ACHN (cell line): ENCODE measurements at regions not wholly inside any gene's neighbourhood (a gene's known extent, or its start where the extent isn't known, plus 50 kb on each side); places are given as distances from the start of the nearest gene placed in this dataset.

Experiments used
- DNase-seq: peaks from one replicate; pipeline ENCODE4 v3.0.0-alpha.2; 2015
- in situ Hi-C: cut with HindIII; loops from 2 replicates; pipeline ENCODE4 v1.10.0; 2017; ENCODE audit warnings: low sequenced_read_pairs, low pct_ligation_motif_present, low pct_unique_long_range_greater_than_20kb

GRCh38 chr16:54651440-54652195 is 279.0 kb upstream of the IRX5 start:
- in situ Hi-C loops: no loop called here
- no peak for DNase-seq

GRCh38 chr16:54649876-54650275 is 280.8 kb upstream of the IRX5 start:
- DNase-seq: no peak
- in situ Hi-C loops: no loop called here

GRCh38 chr16:54648575-54648974 is 282.1 kb upstream of the IRX5 start:
- DNase-seq: no peak
- in situ Hi-C loops: no loop called here

GRCh38 chr16:54647725-54648221 is 282.9 kb upstream of the IRX5 start:
- no peak for DNase-seq
- in situ Hi-C loops: no loop called here

GRCh38 chr16:54647216-54647615 is 283.4 kb upstream of the IRX5 start:
- in situ Hi-C loops: no loop called here

GRCh38 chr16:54645345-54645744 is 285.3 kb upstream of the IRX5 start:
- in situ Hi-C loops: no loop called here
- no peak for DNase-seq

More at GRCh38 chr16:54647216-54647615, 283.4 kb upstream of the IRX5 start:
- no peak for DNase-seq

GRCh38 chr16:54636221-54636793 is 294.4 kb upstream of the IRX5 start:
- in situ Hi-C loops: no loop called here
- no peak for DNase-seq

- DNase-seq: peak; percentile 36
- in situ Hi-C loops: no loop called here
These were observed 296.7 kb upstream of the IRX5 start for GRCh38 chr16:54633943-54634362.

GRCh38 chr16:54632322-54633220 is 298.1 kb upstream of the IRX5 start:
- in situ Hi-C loops: no loop called here
- DNase-seq: no peak

GRCh38 chr16:54631782-54632181 is 298.9 kb upstream of the IRX5 start:
- in situ Hi-C loops: no loop called here
- DNase-seq: no peak

- in situ Hi-C loops: no loop called here
These were observed 300.2 kb upstream of the IRX5 start for GRCh38 chr16:54630284-54630967.

GRCh38 chr16:54628796-54629625 is 301.7 kb upstream of the IRX5 start:
- no peak for DNase-seq
- in situ Hi-C loops: no loop called here

More at GRCh38 chr16:54630284-54630967, 300.2 kb upstream of the IRX5 start:
- DNase-seq: no peak

- DNase-seq: no peak
- in situ Hi-C loops: no loop called here
These were observed 303.0 kb upstream of the IRX5 start for GRCh38 chr16:54627616-54628015.

- DNase-seq: no peak
- in situ Hi-C loops: no loop called here
These were observed 307.0 kb upstream of the IRX5 start for GRCh38 chr16:54623636-54624035.

- in situ Hi-C loops: no loop called here
- no peak for DNase-seq
These were observed 310.5 kb upstream of the IRX5 start for GRCh38 chr16:54620197-54620596.

GRCh38 chr16:54616610-54617009 is 314.1 kb upstream of the IRX5 start:
- DNase-seq: no peak
- in situ Hi-C loops: no loop called here

GRCh38 chr16:54605536-54606066 is 319.0 kb upstream of the IRX3 start:
- in situ Hi-C loops: no loop called here

GRCh38 chr16:54602666-54603065 is 316.1 kb upstream of the IRX3 start:
- no peak for DNase-seq
- in situ Hi-C loops: no loop called here

More at GRCh38 chr16:54605536-54606066, 319.0 kb upstream of the IRX3 start:
- no peak for DNase-seq
